ENCODE measurements at regions not wholly inside any gene's neighbourhood (a gene's known extent, or its start where the extent isn't known, plus 50 kb on each side); places are given as distances from the start of the nearest gene placed in this dataset.

- H3K27me3 ChIP-seq (replicated peaks), result no peaks in the 10 kb centered on the region
- no peak for TF ChIP-seq CTCF (IDR thresholded peaks at IDR 0.05; ENCODE audit: low read depth, low read length, missing control alignments)
- no peak overlapping the region for H3K27ac ChIP-seq
- H3K36me3 ChIP-seq (replicated peaks), result no peaks in the 10 kb centered on the region
- in situ Hi-C loops (cut with HindIII; ENCODE audit: low pct_ligation_motif_present, low sequenced_read_pairs), result no loop called here
- DNase-seq, result peak; percentile 20
- H3K4me3 ChIP-seq (ENCODE audit: low read depth, low read length), result no peak overlapping the region
Observed at GRCh38 chr15:94070356-94071295, 160.7 kb upstream of the MCTP2 start.

- Histone ChIP-seq H3K27ac (no peak overlapping the region), H3K27me3 (replicated peaks) (no peaks in the 10 kb centered on the region), H3K4me3 (ENCODE audit: low read depth, low read length) (no peak overlapping the region), H3K36me3 (replicated peaks) (no peaks in the 10 kb centered on the region)
- no peak for DNase-seq
- no peak for TF ChIP-seq CTCF (IDR thresholded peaks at IDR 0.05; ENCODE audit: low read depth, low read length, missing control alignments)
- in situ Hi-C loops (cut with HindIII; ENCODE audit: low pct_ligation_motif_present, low sequenced_read_pairs), result no loop called here
Observed at GRCh38 chr15:94069844-94070243, 161.5 kb upstream of the MCTP2 start.

GRCh38 chr15:94066811-94067210, 164.6 kb upstream of the MCTP2 start:
- no peak overlapping the region for H3K27ac ChIP-seq
- H3K36me3 ChIP-seq (replicated peaks), result no peaks in the 10 kb centered on the region

GRCh38 chr15:94066046-94066445, 165.3 kb upstream of the MCTP2 start:
- no peak overlapping the region for H3K27ac ChIP-seq
- no peak for DNase-seq
- in situ Hi-C loops (cut with HindIII; ENCODE audit: low pct_ligation_motif_present, low sequenced_read_pairs), result no loop called here
- H3K4me3 ChIP-seq (ENCODE audit: low read depth, low read length), result no peak overlapping the region
- H3K36me3 ChIP-seq (replicated peaks), result no peaks in the 10 kb centered on the region
- H3K27me3 ChIP-seq (replicated peaks), result no peaks in the 10 kb centered on the region
- no peak for TF ChIP-seq CTCF (IDR thresholded peaks at IDR 0.05; ENCODE audit: low read depth, low read length, missing control alignments)

More at GRCh38 chr15:94066811-94067210, 164.6 kb upstream of the MCTP2 start:
- no peak for TF ChIP-seq CTCF (IDR thresholded peaks at IDR 0.05; ENCODE audit: low read depth, low read length, missing control alignments)
- in situ Hi-C loops (cut with HindIII; ENCODE audit: low pct_ligation_motif_present, low sequenced_read_pairs), result no loop called here
- H3K27me3 ChIP-seq (replicated peaks), result no peaks in the 10 kb centered on the region
- H3K4me3 ChIP-seq (ENCODE audit: low read depth, low read length), result no peak overlapping the region
- no peak for DNase-seq

GRCh38 chr15:94064676-94065313, 166.6 kb upstream of the MCTP2 start:
- H3K36me3 ChIP-seq (replicated peaks), result no peaks in the 10 kb centered on the region
- no peak overlapping the region for H3K27ac ChIP-seq
- in situ Hi-C loops (cut with HindIII; ENCODE audit: low pct_ligation_motif_present, low sequenced_read_pairs), result no loop called here
- H3K4me3 ChIP-seq (ENCODE audit: low read depth, low read length), result no peak overlapping the region
- no peak for DNase-seq
- H3K27me3 ChIP-seq (replicated peaks), result no peaks in the 10 kb centered on the region
- no peak for TF ChIP-seq CTCF (IDR thresholded peaks at IDR 0.05; ENCODE audit: low read depth, low read length, missing control alignments)

Measured in brain microvascular endothelial cell (primary cell).